Trophoblast cell (in vitro differentiated cells and primary cell): ENCODE measurements at regions not wholly inside any gene's neighbourhood (a gene's known extent, or its start where the extent isn't known, plus 50 kb on each side); places are given as distances from the start of the nearest gene placed in this dataset.
"Not testable (repeated sequence)": the region's sequence is repeated elsewhere in the genome, so short reads cannot be mapped to it uniquely, and the experiment has no call there.

Source experiments
- DNase-seq, 2 donors: peaks; one replicate each; pipeline ENCODE4 v3.0.0-alpha.2; 2016
- H2AFZ ChIP-seq: 2 replicates; pipeline ENCODE4 v1.6.1; 2013; ENCODE audit warnings: low read length, moderate library complexity, mild to moderate bottlenecking; ENCODE audit not compliant: insufficient read depth, poor library complexity
- H2AK5ac ChIP-seq: 2 replicates; pipeline ENCODE4 v1.6.1; 2013; ENCODE audit warnings: mild to moderate bottlenecking, low read length
- H2BK120ac ChIP-seq: 2 replicates; pipeline ENCODE4 v1.6.1; 2013; ENCODE audit warnings: low read length, mild to moderate bottlenecking, moderate library complexity; ENCODE audit not compliant: insufficient read depth, poor library complexity
- H2BK12ac ChIP-seq: 2 replicates; pipeline ENCODE4 v1.6.1; 2013; ENCODE audit warnings: mild to moderate bottlenecking, low read length, moderate library complexity
- H2BK5ac ChIP-seq: 2 replicates; pipeline ENCODE4 v1.6.1; 2013; ENCODE audit warnings: low read length, low read depth, moderate library complexity, mild to moderate bottlenecking; ENCODE audit not compliant: poor library complexity
- H3K14ac ChIP-seq: 2 replicates; pipeline ENCODE4 v1.6.1; 2013; ENCODE audit warnings: mild to moderate bottlenecking, low read length
- H3K18ac ChIP-seq: 2 replicates; pipeline ENCODE4 v1.6.1; 2013; ENCODE audit warnings: mild to moderate bottlenecking, low read length
- H3K23ac ChIP-seq: 2 replicates; pipeline ENCODE4 v1.6.1; 2013; ENCODE audit warnings: low read length
- H3K27ac ChIP-seq: 2 replicates; pipeline ENCODE4 v1.5.1; 2013; ENCODE audit warnings: low read depth, mild to moderate bottlenecking, inconsistent platforms, low read length, moderate library complexity
- H3K27me3 ChIP-seq: 2 replicates; pipeline ENCODE4 v1.6.1; 2013; ENCODE audit warnings: inconsistent platforms, mild to moderate bottlenecking, low read length, moderate library complexity; ENCODE audit not compliant: insufficient read depth
- H3K36me3 ChIP-seq, 2 experiments: 1 replicate in 1 of 2; 2 replicates in 1 of 2; pipeline ENCODE4 v1.6.1; 2013; ENCODE audit warnings: low read length in 2 of 2, mild to moderate bottlenecking in 2 of 2, moderate library complexity in 1 of 2; ENCODE audit not compliant: insufficient read depth in 2 of 2, control insufficient read depth in 1 of 2
- H3K4ac ChIP-seq: 2 replicates; pipeline ENCODE4 v1.6.1; 2013; ENCODE audit warnings: low read depth, mild to moderate bottlenecking, low read length, moderate library complexity
- H3K4me1 ChIP-seq, 2 experiments: 1 replicate in 1 of 2; 2 replicates in 1 of 2; pipeline ENCODE4 v1.6.1; 2013; ENCODE audit warnings: low read length in 2 of 2, mild to moderate bottlenecking in 2 of 2, moderate library complexity in 1 of 2; ENCODE audit not compliant: insufficient read depth in 2 of 2, control insufficient read depth in 1 of 2
- H3K4me2 ChIP-seq: 2 replicates; pipeline ENCODE4 v1.6.1; 2013; ENCODE audit warnings: inconsistent platforms, mild to moderate bottlenecking, low read length, moderate library complexity
- H3K4me3 ChIP-seq: 2 replicates; pipeline ENCODE4 v1.5.1; 2013; ENCODE audit warnings: mild to moderate bottlenecking, low read depth, low read length, inconsistent platforms
- H3K79me1 ChIP-seq: one replicate; pipeline ENCODE4 v1.6.1; 2013; ENCODE audit warnings: low read length
- H3K79me2 ChIP-seq: 2 replicates; pipeline ENCODE4 v1.6.1; 2013; ENCODE audit warnings: low read length, mild to moderate bottlenecking; ENCODE audit not compliant: control insufficient read depth, insufficient read depth, poor library complexity
- H3K9ac ChIP-seq: 2 replicates; pipeline ENCODE4 v1.6.1; 2013; ENCODE audit warnings: mild to moderate bottlenecking, low read length
- H3K9me3 ChIP-seq: 2 replicates; pipeline ENCODE4 v1.6.1; 2013; ENCODE audit warnings: low read depth, mild to moderate bottlenecking, control low read depth, inconsistent platforms, low read length; ENCODE audit not compliant: insufficient read depth
- H4K12ac ChIP-seq: 2 replicates; pipeline ENCODE4 v1.6.1; 2013; ENCODE audit warnings: low read depth, mild to moderate bottlenecking, low read length, moderate library complexity
- H4K8ac ChIP-seq: 2 replicates; pipeline ENCODE4 v1.6.1; 2013; ENCODE audit warnings: low read depth, mild to moderate bottlenecking, low read length, moderate library complexity
- H4K91ac ChIP-seq: one replicate; pipeline ENCODE4 v1.6.1; 2013; ENCODE audit warnings: low read depth, mild to moderate bottlenecking, low read length, moderate library complexity
- WGBS: extraction: QIAGEN DNeasy Blood & Tissue Kit; methylation state at CpG from one replicate; pipeline ENCODE4 v1.1.7; 2013; ENCODE audit warnings: missing lambda C conversion rate; ENCODE audit not compliant: insufficient read length, insufficient coverage; ENCODE audit errors: extremely low coverage; 5-methylcytosine and 5-hydroxymethylcytosine counted together

DNA sequence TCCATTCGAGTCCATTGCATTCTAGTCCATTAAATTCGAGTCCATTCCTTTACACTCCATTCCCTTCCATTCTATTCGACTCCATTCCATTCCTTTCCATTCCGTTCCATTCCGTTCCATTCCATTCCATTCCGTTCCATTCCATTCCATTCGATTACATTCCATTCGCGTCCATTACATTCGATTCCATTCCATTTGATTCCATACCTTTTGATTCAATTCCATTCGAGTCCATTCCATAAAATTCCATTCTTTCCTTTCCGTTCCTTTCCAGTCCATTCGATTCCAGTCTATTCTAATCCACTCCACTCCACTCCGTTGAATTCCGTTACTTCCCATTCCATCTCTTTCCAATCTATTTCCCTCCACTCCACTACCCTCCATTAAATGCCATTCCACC lies 2579.2 kb upstream of the TPTE start:
- not testable (repeated sequence) for H3K9me3 ChIP-seq, H2AFZ ChIP-seq, H4K91ac ChIP-seq, H2BK12ac ChIP-seq, H3K4me2 ChIP-seq, H3K23ac ChIP-seq, H2BK5ac ChIP-seq, H3K14ac ChIP-seq, H3K27ac ChIP-seq, H4K12ac ChIP-seq, H4K8ac ChIP-seq, H3K36me3 ChIP-seq, H3K27me3 ChIP-seq, H3K9ac ChIP-seq, H3K4ac ChIP-seq, DNase-seq, H3K18ac ChIP-seq, H3K4me3 ChIP-seq, H2AK5ac ChIP-seq, H3K79me1 ChIP-seq, H2BK120ac ChIP-seq, H3K4me1 ChIP-seq, H3K79me2 ChIP-seq
- 98% methylated on average over 13 of the region's 15 CpGs for WGBS

GRCh38 chr21:7943534-7943933 lies 2577.8 kb upstream of the TPTE start:
- not testable (repeated sequence) for DNase-seq, H3K4ac ChIP-seq, H4K8ac ChIP-seq, H2AFZ ChIP-seq, H3K4me2 ChIP-seq, H3K4me1 ChIP-seq, H2BK120ac ChIP-seq, H3K23ac ChIP-seq, H3K79me2 ChIP-seq, H4K12ac ChIP-seq, H2AK5ac ChIP-seq, H3K27me3 ChIP-seq, H3K79me1 ChIP-seq, H3K27ac ChIP-seq, H3K9ac ChIP-seq, H3K36me3 ChIP-seq, H3K14ac ChIP-seq, H3K4me3 ChIP-seq, H4K91ac ChIP-seq, H2BK5ac ChIP-seq, H2BK12ac ChIP-seq, H3K18ac ChIP-seq, H3K9me3 ChIP-seq
- 100% methylated on average over 5 of the region's 8 CpGs for WGBS

DNA sequence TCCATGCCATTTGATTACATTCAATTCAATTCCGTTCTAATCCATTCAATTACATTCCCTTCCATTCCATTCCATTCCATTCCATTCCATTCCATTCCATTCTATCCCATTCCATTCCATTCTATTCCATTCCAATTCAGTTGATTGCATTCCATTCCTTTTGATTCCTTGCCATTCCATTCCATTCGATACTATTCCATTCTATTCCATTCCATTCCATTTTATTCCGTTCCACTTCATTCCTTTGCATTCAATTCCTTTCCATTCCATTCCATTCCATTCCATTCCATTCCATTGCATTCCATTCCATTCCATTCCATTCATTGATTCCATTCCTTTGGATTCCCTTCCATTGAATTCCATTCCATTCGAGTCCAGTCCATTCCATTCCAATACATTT lies 2574.0 kb upstream of the TPTE start:
- H4K91ac ChIP-seq = no peak overlapping the region
- H3K14ac ChIP-seq = no peak overlapping the region
- H3K23ac ChIP-seq = no peak overlapping the region
- H3K27ac ChIP-seq = no peak overlapping the region
- no peak overlapping the region for H3K9ac ChIP-seq
- H3K9me3 ChIP-seq = peaks cover 11% of the 10 kb centered on the region
- H3K4me3 ChIP-seq = no peak overlapping the region
- no peak overlapping the region for H2AFZ ChIP-seq
- WGBS = 100% methylated on average over 4 of the region's 4 CpGs
- no peaks in the 10 kb centered on the region for H3K27me3 ChIP-seq
- H3K4ac ChIP-seq = no peak overlapping the region
- no peaks in the 10 kb centered on the region for H3K4me1 ChIP-seq
- no peaks in the 10 kb centered on the region for H3K79me2 ChIP-seq
- H2BK5ac ChIP-seq = no peak overlapping the region
- no peak overlapping the region for H2AK5ac ChIP-seq
- H4K12ac ChIP-seq = no peak overlapping the region
- H4K8ac ChIP-seq = no peak overlapping the region
- no peak overlapping the region for H3K18ac ChIP-seq
- no peaks in the 10 kb centered on the region for H3K36me3 ChIP-seq
- no peak overlapping the region for H2BK120ac ChIP-seq
- no peaks in the 10 kb centered on the region for H3K79me1 ChIP-seq
- DNase-seq = no peak
- H3K4me2 ChIP-seq = no peak overlapping the region
- no peak overlapping the region for H2BK12ac ChIP-seq

GRCh38 chr21:7948727-7949126 lies 2572.7 kb upstream of the TPTE start:
- H3K27ac ChIP-seq, H3K18ac ChIP-seq, H2AK5ac ChIP-seq, H2BK12ac ChIP-seq, H4K91ac ChIP-seq, H4K8ac ChIP-seq, H2BK120ac ChIP-seq, H3K23ac ChIP-seq, H3K79me1 ChIP-seq, H3K14ac ChIP-seq, H3K36me3 ChIP-seq, H3K4ac ChIP-seq, H3K4me2 ChIP-seq, H3K4me1 ChIP-seq, H3K4me3 ChIP-seq, H3K79me2 ChIP-seq, DNase-seq, H3K9ac ChIP-seq, H4K12ac ChIP-seq, H2AFZ ChIP-seq, H3K27me3 ChIP-seq, H2BK5ac ChIP-seq: not testable (repeated sequence)
- H3K9me3 ChIP-seq = peaks cover 16% of the 10 kb centered on the region
- WGBS = 100% methylated on average over 4 of the region's 7 CpGs
